Osteoblast (primary cell): ENCODE measurements at regions not wholly inside any gene's neighbourhood (a gene's known extent, or its start where the extent isn't known, plus 50 kb on each side); places are given as distances from the start of the nearest gene placed in this dataset.
A peak's percentile ranks its signal among the peaks of the same experiment; 100 is the strongest.

Experiments used
- DNase-seq: peaks from one replicate; pipeline ENCODE4 v3.0.0; 2011; ENCODE audit warnings: low spot score, mixed read lengths; ENCODE audit not compliant: insufficient read length; ENCODE audit errors: missing footprints
- H2AFZ ChIP-seq: 2 replicates; pipeline ENCODE4 v1.6.0; 2011; ENCODE audit warnings: mild to moderate bottlenecking, low read length
- H3K27ac ChIP-seq: 2 replicates; pipeline ENCODE4 v1.5.1; 2011; ENCODE audit warnings: mild to moderate bottlenecking, low read depth, low read length, moderate library complexity
- H3K27me3 ChIP-seq: 2 replicates; pipeline ENCODE4 v1.6.0; 2012; ENCODE audit warnings: mild to moderate bottlenecking, control low read depth, inconsistent platforms, low read length, moderate library complexity; ENCODE audit not compliant: insufficient read depth
- H3K36me3 ChIP-seq: 2 replicates; pipeline ENCODE4 v1.5.1; 2011; ENCODE audit warnings: mild to moderate bottlenecking, low read length, control low read depth, moderate library complexity; ENCODE audit not compliant: insufficient read depth
- H3K4me1 ChIP-seq: 2 replicates; pipeline ENCODE4 v1.5.1; 2011; ENCODE audit warnings: mild to moderate bottlenecking, low read length, control low read depth, moderate library complexity; ENCODE audit not compliant: insufficient read depth
- H3K4me2 ChIP-seq: 2 replicates; pipeline ENCODE4 v1.6.0; 2011; ENCODE audit warnings: mild to moderate bottlenecking, low read length; ENCODE audit not compliant: insufficient read depth
- H3K4me3 ChIP-seq: fragments of 200-600 bp; sonication (generic); 3 replicates; pipeline ENCODE4 v1.5.1; 2012; ENCODE audit warnings: mild to moderate bottlenecking, low read length, inconsistent platforms; ENCODE audit not compliant: insufficient read depth
- H3K79me2 ChIP-seq: 2 replicates; pipeline ENCODE4 v1.6.0; 2012; ENCODE audit warnings: mild to moderate bottlenecking, low read length, control low read depth, inconsistent platforms; ENCODE audit not compliant: insufficient read depth
- H3K9me3 ChIP-seq: 2 replicates; pipeline ENCODE4 v1.5.1; 2011; ENCODE audit warnings: low read depth, low read length, control low read depth
- H4K20me1 ChIP-seq: 2 replicates; pipeline ENCODE4 v1.6.0; 2012; ENCODE audit warnings: mild to moderate bottlenecking, low read length, control low read depth; ENCODE audit not compliant: insufficient read depth
- CTCF ChIP-seq: IDR thresholded peaks from 2 replicates; pipeline ENCODE4 v1.5.1; 2011; ENCODE audit warnings: mild to moderate bottlenecking, low read depth, low read length, moderate library complexity; ENCODE audit errors: extremely low read depth

GRCh38 chr21:33984021-33984481 lies 68.4 kb upstream of the ATP5PO start:
- Histone ChIP-seq H3K27ac (no peak overlapping the region), H4K20me1 (no peaks in the 10 kb centered on the region), H3K4me2 (no peak overlapping the region), H3K4me3 (no peak overlapping the region), H3K79me2 (no peaks in the 10 kb centered on the region), H3K9me3 (no peaks in the 10 kb centered on the region), H3K36me3 (no peaks in the 10 kb centered on the region), H3K27me3 (peaks cover 6% of the 10 kb centered on the region), H2AFZ (no peak overlapping the region), H3K4me1 (no peaks in the 10 kb centered on the region)
- TF ChIP-seq CTCF = no peak
- DNase-seq = no peak

- peak; percentile 82 for DNase-seq
- H4K20me1 ChIP-seq = no peaks in the 10 kb centered on the region
These were observed 65.9 kb upstream of the ATP5PO start for GRCh38 chr21:33981391-33982101.

GRCh38 chr21:33980276-33980916 lies 64.8 kb upstream of the ATP5PO start:
- Histone ChIP-seq H3K27ac (no peak overlapping the region), H4K20me1 (no peaks in the 10 kb centered on the region), H3K4me2 (no peak overlapping the region), H3K36me3 (no peaks in the 10 kb centered on the region), H3K4me1 (peaks cover 24% of the 10 kb centered on the region), H3K4me3 (no peak overlapping the region), H3K79me2 (no peaks in the 10 kb centered on the region), H3K9me3 (no peaks in the 10 kb centered on the region), H2AFZ (no peak overlapping the region), H3K27me3 (no peaks in the 10 kb centered on the region)
- TF ChIP-seq CTCF = no peak
- DNase-seq = no peak

More at GRCh38 chr21:33981391-33982101, 65.9 kb upstream of the ATP5PO start:
- Histone ChIP-seq H3K4me1 (peaks cover 13% of the 10 kb centered on the region), H3K27me3 (no peaks in the 10 kb centered on the region), H3K36me3 (no peaks in the 10 kb centered on the region), H3K79me2 (no peaks in the 10 kb centered on the region), H2AFZ (no peak overlapping the region), H3K9me3 (no peaks in the 10 kb centered on the region), H3K27ac (no peak overlapping the region), H3K4me2 (no peak overlapping the region), H3K4me3 (no peak overlapping the region)
- no peak for TF ChIP-seq CTCF

- Histone ChIP-seq H3K4me3 (no peak overlapping the region), H4K20me1 (no peaks in the 10 kb centered on the region), H3K9me3 (no peaks in the 10 kb centered on the region), H3K27ac (no peak overlapping the region), H3K36me3 (no peaks in the 10 kb centered on the region), H3K4me1 (peaks cover 28% of the 10 kb centered on the region), H3K4me2 (no peak overlapping the region), H3K27me3 (no peaks in the 10 kb centered on the region), H2AFZ (no peak overlapping the region), H3K79me2 (no peaks in the 10 kb centered on the region)
- DNase-seq = no peak
- TF ChIP-seq CTCF = no peak
These were observed 63.0 kb upstream of the ATP5PO start for GRCh38 chr21:33978585-33978984.
